ENCODE measurements at regions not wholly inside any gene's neighbourhood (a gene's known extent, or its start where the extent isn't known, plus 50 kb on each side); places are given as distances from the start of the nearest gene placed in this dataset.

DNA sequence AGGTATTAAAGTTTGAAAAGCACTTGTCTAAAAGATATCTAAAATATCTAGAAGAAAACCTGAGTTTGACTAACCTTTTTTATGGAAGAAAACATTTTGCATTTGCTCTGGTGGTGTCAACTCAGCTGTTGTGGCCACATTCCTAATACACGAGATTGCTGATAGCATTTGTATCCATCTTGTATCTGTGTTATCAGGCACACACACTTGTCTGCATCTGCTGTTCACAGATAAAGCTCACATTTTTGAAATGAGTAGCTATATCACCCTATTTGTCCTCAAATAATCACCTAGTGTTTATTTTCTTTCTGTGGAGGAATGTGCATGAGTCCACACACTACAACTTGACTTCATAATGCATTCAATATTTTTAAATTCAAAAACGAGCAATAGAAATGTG is 632.3 kb upstream of the NR2F2 start (continued):
- TF ChIP-seq, protein P1, sequence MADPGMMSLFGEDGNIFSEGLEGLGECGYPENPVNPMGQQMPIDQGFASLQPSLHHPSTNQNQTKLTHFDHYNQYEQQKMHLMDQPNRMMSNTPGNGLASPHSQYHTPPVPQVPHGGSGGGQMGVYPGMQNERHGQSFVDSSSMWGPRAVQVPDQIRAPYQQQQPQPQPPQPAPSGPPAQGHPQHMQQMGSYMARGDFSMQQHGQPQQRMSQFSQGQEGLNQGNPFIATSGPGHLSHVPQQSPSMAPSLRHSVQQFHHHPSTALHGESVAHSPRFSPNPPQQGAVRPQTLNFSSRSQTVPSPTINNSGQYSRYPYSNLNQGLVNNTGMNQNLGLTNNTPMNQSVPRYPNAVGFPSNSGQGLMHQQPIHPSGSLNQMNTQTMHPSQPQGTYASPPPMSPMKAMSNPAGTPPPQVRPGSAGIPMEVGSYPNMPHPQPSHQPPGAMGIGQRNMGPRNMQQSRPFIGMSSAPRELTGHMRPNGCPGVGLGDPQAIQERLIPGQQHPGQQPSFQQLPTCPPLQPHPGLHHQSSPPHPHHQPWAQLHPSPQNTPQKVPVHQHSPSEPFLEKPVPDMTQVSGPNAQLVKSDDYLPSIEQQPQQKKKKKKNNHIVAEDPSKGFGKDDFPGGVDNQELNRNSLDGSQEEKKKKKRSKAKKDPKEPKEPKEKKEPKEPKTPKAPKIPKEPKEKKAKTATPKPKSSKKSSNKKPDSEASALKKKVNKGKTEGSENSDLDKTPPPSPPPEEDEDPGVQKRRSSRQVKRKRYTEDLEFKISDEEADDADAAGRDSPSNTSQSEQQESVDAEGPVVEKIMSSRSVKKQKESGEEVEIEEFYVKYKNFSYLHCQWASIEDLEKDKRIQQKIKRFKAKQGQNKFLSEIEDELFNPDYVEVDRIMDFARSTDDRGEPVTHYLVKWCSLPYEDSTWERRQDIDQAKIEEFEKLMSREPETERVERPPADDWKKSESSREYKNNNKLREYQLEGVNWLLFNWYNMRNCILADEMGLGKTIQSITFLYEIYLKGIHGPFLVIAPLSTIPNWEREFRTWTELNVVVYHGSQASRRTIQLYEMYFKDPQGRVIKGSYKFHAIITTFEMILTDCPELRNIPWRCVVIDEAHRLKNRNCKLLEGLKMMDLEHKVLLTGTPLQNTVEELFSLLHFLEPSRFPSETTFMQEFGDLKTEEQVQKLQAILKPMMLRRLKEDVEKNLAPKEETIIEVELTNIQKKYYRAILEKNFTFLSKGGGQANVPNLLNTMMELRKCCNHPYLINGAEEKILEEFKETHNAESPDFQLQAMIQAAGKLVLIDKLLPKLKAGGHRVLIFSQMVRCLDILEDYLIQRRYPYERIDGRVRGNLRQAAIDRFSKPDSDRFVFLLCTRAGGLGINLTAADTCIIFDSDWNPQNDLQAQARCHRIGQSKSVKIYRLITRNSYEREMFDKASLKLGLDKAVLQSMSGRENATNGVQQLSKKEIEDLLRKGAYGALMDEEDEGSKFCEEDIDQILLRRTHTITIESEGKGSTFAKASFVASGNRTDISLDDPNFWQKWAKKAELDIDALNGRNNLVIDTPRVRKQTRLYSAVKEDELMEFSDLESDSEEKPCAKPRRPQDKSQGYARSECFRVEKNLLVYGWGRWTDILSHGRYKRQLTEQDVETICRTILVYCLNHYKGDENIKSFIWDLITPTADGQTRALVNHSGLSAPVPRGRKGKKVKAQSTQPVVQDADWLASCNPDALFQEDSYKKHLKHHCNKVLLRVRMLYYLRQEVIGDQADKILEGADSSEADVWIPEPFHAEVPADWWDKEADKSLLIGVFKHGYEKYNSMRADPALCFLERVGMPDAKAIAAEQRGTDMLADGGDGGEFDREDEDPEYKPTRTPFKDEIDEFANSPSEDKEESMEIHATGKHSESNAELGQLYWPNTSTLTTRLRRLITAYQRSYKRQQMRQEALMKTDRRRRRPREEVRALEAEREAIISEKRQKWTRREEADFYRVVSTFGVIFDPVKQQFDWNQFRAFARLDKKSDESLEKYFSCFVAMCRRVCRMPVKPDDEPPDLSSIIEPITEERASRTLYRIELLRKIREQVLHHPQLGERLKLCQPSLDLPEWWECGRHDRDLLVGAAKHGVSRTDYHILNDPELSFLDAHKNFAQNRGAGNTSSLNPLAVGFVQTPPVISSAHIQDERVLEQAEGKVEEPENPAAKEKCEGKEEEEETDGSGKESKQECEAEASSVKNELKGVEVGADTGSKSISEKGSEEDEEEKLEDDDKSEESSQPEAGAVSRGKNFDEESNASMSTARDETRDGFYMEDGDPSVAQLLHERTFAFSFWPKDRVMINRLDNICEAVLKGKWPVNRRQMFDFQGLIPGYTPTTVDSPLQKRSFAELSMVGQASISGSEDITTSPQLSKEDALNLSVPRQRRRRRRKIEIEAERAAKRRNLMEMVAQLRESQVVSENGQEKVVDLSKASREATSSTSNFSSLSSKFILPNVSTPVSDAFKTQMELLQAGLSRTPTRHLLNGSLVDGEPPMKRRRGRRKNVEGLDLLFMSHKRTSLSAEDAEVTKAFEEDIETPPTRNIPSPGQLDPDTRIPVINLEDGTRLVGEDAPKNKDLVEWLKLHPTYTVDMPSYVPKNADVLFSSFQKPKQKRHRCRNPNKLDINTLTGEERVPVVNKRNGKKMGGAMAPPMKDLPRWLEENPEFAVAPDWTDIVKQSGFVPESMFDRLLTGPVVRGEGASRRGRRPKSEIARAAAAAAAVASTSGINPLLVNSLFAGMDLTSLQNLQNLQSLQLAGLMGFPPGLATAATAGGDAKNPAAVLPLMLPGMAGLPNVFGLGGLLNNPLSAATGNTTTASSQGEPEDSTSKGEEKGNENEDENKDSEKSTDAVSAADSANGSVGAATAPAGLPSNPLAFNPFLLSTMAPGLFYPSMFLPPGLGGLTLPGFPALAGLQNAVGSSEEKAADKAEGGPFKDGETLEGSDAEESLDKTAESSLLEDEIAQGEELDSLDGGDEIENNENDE (IDR thresholded peaks at IDR 0.05; ENCODE audit: insufficient replicate concordance, low read length), result no peak
- TF ChIP-seq TAF7 (optimal IDR thresholded peaks at IDR 0.05; ENCODE audit: borderline replicate concordance, low read depth, low read length) (no peak), TEAD4 (IDR thresholded peaks at IDR 0.05; ENCODE audit: low read depth, low read length) (no peak), CHD2 (IDR thresholded peaks at IDR 0.05; ENCODE audit: low read length) (no peak), CBX5 (IDR thresholded peaks at IDR 0.05; ENCODE audit: low read depth, low read length) (no peak), CTBP2 (IDR thresholded peaks at IDR 0.05; ENCODE audit: borderline replicate concordance, insufficient read depth, insufficient read length, low read length) (no peak), POU5F1 (IDR thresholded peaks at IDR 0.05; ENCODE audit: low read depth, low read length) (no peak), RNF2 (IDR thresholded peaks at IDR 0.05; ENCODE audit: borderline replicate concordance, low read depth, low read length, missing control alignments, poor library complexity, severe bottlenecking) (no peak), EGR1 (IDR thresholded peaks at IDR 0.05; ENCODE audit: borderline replicate concordance, low read depth, low read length) (no peak), SIRT6 (IDR thresholded peaks at IDR 0.05; ENCODE audit: low read length) (no peak)

Data from H1 (cell line).